Liver (tissue), 8 donors: ENCODE measurements at regions not wholly inside any gene's neighbourhood (a gene's known extent, or its start where the extent isn't known, plus 50 kb on each side); places are given as distances from the start of the nearest gene placed in this dataset.

Source experiments
- DNase-seq: peaks from one replicate; pipeline ENCODE4 v3.0.0-alpha.2; 2017; ENCODE audit warnings: low spot score
- H3K27ac ChIP-seq, 2 donors: one replicate each; pipeline ENCODE4 v1.7.0; 2013; ENCODE audit warnings: inconsistent platforms in 2 of 2, low read length in 2 of 2, control low read depth in 1 of 2, low read depth in 1 of 2, mild to moderate bottlenecking in 1 of 2
- H3K27me3 ChIP-seq, 4 donors: one replicate each; pipeline versions ENCODE4 v1.6.1 to v1.7.0; 2013; ENCODE audit warnings: low read length in 3 of 4, inconsistent platforms in 1 of 4, mild to moderate bottlenecking in 1 of 4, moderate library complexity in 1 of 4; ENCODE audit not compliant: control insufficient read depth in 4 of 4, insufficient read depth in 4 of 4
- H3K36me3 ChIP-seq, 4 donors: one replicate each; pipeline versions ENCODE4 v1.6.1 to v1.7.0; 2013; ENCODE audit warnings: low read length in 3 of 4, mild to moderate bottlenecking in 3 of 4, low read depth in 1 of 4, moderate library complexity in 1 of 4; ENCODE audit not compliant: control insufficient read depth in 4 of 4, insufficient read depth in 3 of 4
- H3K4me1 ChIP-seq, 4 donors: one replicate each; pipeline versions ENCODE4 v1.6.1 to v1.7.0; 2013; ENCODE audit warnings: low read length in 3 of 4, mild to moderate bottlenecking in 3 of 4, moderate library complexity in 1 of 4; ENCODE audit not compliant: control insufficient read depth in 4 of 4, insufficient read depth in 4 of 4
- H3K4me3 ChIP-seq, 3 donors: one replicate each; pipeline versions ENCODE4 v1.6.1 to v1.7.0; 2013; ENCODE audit warnings: low read length in 3 of 3, control low read depth in 1 of 3, low read depth in 1 of 3, mild to moderate bottlenecking in 1 of 3
- H3K9ac ChIP-seq, 2 donors: one replicate each; pipeline ENCODE4 v1.7.0; 2013; ENCODE audit warnings: low read length in 2 of 2, mild to moderate bottlenecking in 2 of 2, moderate library complexity in 2 of 2, control low read depth in 1 of 2, low read depth in 1 of 2
- H3K9me3 ChIP-seq, 4 donors: one replicate each; pipeline versions ENCODE4 v1.6.1 to v1.7.0; 2013; ENCODE audit warnings: low read length in 3 of 4; ENCODE audit not compliant: control insufficient read depth in 4 of 4
- EGR1 ChIP-seq, 2 donors: IDR thresholded peaks; 2 replicates each; pipeline ENCODE4 v1.6.1; 2016 to 2018; ENCODE audit warnings: antibody characterized with exemption in 2 of 2, low read depth in 2 of 2
- FOXA1 ChIP-seq: IDR thresholded peaks from 2 replicates; pipeline ENCODE4 v1.6.1; 2016; ENCODE audit warnings: antibody characterized with exemption
- FOXA2 ChIP-seq: IDR thresholded peaks from 2 replicates; pipeline ENCODE4 v1.6.1; 2016; ENCODE audit warnings: antibody characterized with exemption
- GABPA ChIP-seq, 2 donors: IDR thresholded peaks in 1 of 2; conservative IDR thresholded peaks in 1 of 2; 2 replicates each; pipeline ENCODE4 v1.6.1; 2016; ENCODE audit warnings: antibody characterized with exemption in 2 of 2, mild to moderate bottlenecking in 1 of 2, moderate library complexity in 1 of 2
- HNF4A ChIP-seq, 2 donors: conservative IDR thresholded peaks; 2 replicates each; pipeline ENCODE4 v1.6.1; 2016; ENCODE audit warnings: antibody characterized with exemption in 2 of 2, mild to moderate bottlenecking in 2 of 2
- HNF4G ChIP-seq: IDR thresholded peaks from 2 replicates; pipeline ENCODE4 v1.6.1; 2016; ENCODE audit warnings: antibody characterized with exemption
- JUND ChIP-seq, 2 donors: IDR thresholded peaks; 2 replicates each; pipeline ENCODE4 v1.6.1; 2016; ENCODE audit warnings: antibody characterized with exemption in 2 of 2
- NR2F2 ChIP-seq: IDR thresholded peaks from 2 replicates; pipeline ENCODE4 v1.6.1; 2016; ENCODE audit warnings: antibody characterized with exemption
- RAD21 ChIP-seq, 2 donors: IDR thresholded peaks; 2 replicates each; pipeline ENCODE4 v1.6.1; 2016; ENCODE audit warnings: antibody characterized with exemption in 2 of 2, mild to moderate bottlenecking in 2 of 2
- RXRA ChIP-seq, 2 donors: IDR thresholded peaks; 2 replicates each; pipeline ENCODE4 v1.6.1; 2017 to 2018; ENCODE audit warnings: antibody characterized with exemption in 2 of 2, mild to moderate bottlenecking in 1 of 2
- TAF1 ChIP-seq: conservative IDR thresholded peaks from 2 replicates; pipeline ENCODE4 v1.6.1; 2016; ENCODE audit warnings: antibody characterized with exemption, mild to moderate bottlenecking
- WGBS: extraction: QIAGEN DNeasy Blood & Tissue Kit; methylation state at CpG from one replicate; pipeline ENCODE4 v1.1.7; 2013; 5-methylcytosine and 5-hydroxymethylcytosine counted together
- TF ChIP-seq, protein P1 (sequence below): IDR thresholded peaks from 2 replicates; pipeline ENCODE4 v1.6.1; 2016; ENCODE audit warnings: antibody characterized with exemption, mild to moderate bottlenecking
- TF ChIP-seq, protein P2 (sequence below): fragments of 150-350 bp; IDR thresholded peaks from 2 replicates; pipeline ENCODE4 v1.5.1; 2017; ENCODE audit warnings: improper control_type of control experiment, low read depth, low read length; ENCODE audit not compliant: missing input control
- TF ChIP-seq, protein P3 (sequence below): IDR thresholded peaks from 2 replicates; pipeline ENCODE4 v1.6.1; 2016; ENCODE audit warnings: antibody characterized with exemption
- TF ChIP-seq, protein P4 (sequence below): IDR thresholded peaks from 2 replicates; pipeline ENCODE4 v1.6.1; 2016; ENCODE audit warnings: antibody characterized with exemption
- TF ChIP-seq, protein P5 (sequence below): IDR thresholded peaks from 2 replicates; pipeline ENCODE4 v1.6.1; 2016; ENCODE audit warnings: antibody characterized with exemption
- donor health status: healthy.
- donor health status: healthy.
- donor health status: healthy.
- donor health status: healthy.
- donor health status: healthy.

DNA sequence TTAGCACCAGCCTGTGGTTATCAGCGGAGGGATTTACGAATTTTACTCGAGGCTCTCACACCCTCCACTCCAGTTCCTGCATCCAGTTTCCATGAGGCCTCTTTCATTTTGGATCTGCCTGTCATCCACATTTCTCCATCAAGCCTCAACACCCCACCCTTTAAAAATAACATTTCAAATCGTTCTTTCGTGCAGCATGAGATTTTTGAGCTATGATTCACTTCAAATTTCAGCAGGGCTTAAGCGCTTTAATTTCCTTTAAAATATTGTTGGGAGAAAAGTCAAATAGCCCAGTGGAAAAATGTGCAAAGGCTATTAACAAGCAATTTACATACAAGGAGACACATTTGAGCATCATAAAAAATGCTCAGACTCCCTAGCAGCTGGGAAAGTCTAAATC lies 103.2 kb downstream of the MSX2 start:
- WGBS = 80% methylated on average over 6 of the region's 6 CpGs
- TF ChIP-seq RAD21 (IDR thresholded peaks at IDR 0.05) (no peak), JUND (IDR thresholded peaks at IDR 0.05) (no peak), GABPA (IDR thresholded peaks at IDR 0.05 in 1 of 2, conservative IDR thresholded peaks at IDR 0.05 in 1 of 2) (no peak), HNF4A (conservative IDR thresholded peaks at IDR 0.05) (no peak), RXRA (IDR thresholded peaks at IDR 0.05) (no peak), EGR1 (IDR thresholded peaks at IDR 0.05; ENCODE audit: low read depth in 2 of 2) (no peak), FOXA2 (no peak), FOXA1 (no peak), HNF4G (no peak), TAF1 (no peak), NR2F2 (no peak)
- TF ChIP-seq, protein P1, sequence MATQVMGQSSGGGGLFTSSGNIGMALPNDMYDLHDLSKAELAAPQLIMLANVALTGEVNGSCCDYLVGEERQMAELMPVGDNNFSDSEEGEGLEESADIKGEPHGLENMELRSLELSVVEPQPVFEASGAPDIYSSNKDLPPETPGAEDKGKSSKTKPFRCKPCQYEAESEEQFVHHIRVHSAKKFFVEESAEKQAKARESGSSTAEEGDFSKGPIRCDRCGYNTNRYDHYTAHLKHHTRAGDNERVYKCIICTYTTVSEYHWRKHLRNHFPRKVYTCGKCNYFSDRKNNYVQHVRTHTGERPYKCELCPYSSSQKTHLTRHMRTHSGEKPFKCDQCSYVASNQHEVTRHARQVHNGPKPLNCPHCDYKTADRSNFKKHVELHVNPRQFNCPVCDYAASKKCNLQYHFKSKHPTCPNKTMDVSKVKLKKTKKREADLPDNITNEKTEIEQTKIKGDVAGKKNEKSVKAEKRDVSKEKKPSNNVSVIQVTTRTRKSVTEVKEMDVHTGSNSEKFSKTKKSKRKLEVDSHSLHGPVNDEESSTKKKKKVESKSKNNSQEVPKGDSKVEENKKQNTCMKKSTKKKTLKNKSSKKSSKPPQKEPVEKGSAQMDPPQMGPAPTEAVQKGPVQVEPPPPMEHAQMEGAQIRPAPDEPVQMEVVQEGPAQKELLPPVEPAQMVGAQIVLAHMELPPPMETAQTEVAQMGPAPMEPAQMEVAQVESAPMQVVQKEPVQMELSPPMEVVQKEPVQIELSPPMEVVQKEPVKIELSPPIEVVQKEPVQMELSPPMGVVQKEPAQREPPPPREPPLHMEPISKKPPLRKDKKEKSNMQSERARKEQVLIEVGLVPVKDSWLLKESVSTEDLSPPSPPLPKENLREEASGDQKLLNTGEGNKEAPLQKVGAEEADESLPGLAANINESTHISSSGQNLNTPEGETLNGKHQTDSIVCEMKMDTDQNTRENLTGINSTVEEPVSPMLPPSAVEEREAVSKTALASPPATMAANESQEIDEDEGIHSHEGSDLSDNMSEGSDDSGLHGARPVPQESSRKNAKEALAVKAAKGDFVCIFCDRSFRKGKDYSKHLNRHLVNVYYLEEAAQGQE = no peak
- TF ChIP-seq, protein P2, sequence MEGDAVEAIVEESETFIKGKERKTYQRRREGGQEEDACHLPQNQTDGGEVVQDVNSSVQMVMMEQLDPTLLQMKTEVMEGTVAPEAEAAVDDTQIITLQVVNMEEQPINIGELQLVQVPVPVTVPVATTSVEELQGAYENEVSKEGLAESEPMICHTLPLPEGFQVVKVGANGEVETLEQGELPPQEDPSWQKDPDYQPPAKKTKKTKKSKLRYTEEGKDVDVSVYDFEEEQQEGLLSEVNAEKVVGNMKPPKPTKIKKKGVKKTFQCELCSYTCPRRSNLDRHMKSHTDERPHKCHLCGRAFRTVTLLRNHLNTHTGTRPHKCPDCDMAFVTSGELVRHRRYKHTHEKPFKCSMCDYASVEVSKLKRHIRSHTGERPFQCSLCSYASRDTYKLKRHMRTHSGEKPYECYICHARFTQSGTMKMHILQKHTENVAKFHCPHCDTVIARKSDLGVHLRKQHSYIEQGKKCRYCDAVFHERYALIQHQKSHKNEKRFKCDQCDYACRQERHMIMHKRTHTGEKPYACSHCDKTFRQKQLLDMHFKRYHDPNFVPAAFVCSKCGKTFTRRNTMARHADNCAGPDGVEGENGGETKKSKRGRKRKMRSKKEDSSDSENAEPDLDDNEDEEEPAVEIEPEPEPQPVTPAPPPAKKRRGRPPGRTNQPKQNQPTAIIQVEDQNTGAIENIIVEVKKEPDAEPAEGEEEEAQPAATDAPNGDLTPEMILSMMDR = no peak
- TF ChIP-seq, protein P3, sequence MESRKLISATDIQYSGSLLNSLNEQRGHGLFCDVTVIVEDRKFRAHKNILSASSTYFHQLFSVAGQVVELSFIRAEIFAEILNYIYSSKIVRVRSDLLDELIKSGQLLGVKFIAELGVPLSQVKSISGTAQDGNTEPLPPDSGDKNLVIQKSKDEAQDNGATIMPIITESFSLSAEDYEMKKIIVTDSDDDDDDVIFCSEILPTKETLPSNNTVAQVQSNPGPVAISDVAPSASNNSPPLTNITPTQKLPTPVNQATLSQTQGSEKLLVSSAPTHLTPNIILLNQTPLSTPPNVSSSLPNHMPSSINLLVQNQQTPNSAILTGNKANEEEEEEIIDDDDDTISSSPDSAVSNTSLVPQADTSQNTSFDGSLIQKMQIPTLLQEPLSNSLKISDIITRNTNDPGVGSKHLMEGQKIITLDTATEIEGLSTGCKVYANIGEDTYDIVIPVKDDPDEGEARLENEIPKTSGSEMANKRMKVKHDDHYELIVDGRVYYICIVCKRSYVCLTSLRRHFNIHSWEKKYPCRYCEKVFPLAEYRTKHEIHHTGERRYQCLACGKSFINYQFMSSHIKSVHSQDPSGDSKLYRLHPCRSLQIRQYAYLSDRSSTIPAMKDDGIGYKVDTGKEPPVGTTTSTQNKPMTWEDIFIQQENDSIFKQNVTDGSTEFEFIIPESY = no peak
- TF ChIP-seq, protein P4, sequence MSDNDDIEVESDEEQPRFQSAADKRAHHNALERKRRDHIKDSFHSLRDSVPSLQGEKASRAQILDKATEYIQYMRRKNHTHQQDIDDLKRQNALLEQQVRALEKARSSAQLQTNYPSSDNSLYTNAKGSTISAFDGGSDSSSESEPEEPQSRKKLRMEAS = no peak
- TF ChIP-seq, protein P5, sequence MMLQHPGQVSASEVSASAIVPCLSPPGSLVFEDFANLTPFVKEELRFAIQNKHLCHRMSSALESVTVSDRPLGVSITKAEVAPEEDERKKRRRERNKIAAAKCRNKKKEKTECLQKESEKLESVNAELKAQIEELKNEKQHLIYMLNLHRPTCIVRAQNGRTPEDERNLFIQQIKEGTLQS = no peak
- no peak overlapping the region for H3K27ac ChIP-seq
- H3K9ac ChIP-seq = no peak overlapping the region
- no peaks in the 10 kb centered on the region for H3K4me1 ChIP-seq
- H3K9me3 ChIP-seq = no peaks in the 10 kb centered on the region
- no peaks in the 10 kb centered on the region for H3K36me3 ChIP-seq
- no peak for DNase-seq
- no peak overlapping the region for H3K4me3 ChIP-seq
- peaks cover 0 to 3% (median 0%) of the 10 kb centered on the region in 4 donors for H3K27me3 ChIP-seq

DNA sequence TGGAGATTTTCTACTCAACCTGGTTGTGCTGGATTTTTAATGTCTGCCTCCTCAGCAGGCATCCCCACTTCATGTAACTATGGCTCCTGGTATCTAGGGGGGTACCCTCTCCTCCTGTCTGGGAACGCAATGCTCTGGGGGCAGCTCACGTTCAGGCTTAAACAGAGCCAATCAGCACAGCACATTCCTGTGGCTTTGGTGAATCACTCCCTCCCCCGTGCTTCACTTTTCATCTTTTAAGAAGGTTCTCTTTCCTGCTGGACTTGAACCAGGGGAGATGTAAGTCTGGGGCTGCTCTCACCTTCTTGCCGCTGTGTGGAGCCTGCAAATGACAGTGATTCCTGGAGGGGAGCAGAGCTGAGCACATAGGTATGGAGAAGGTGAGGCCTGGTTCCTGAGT lies 101.2 kb downstream of the MSX2 start:
- no peak overlapping the region for H3K4me3 ChIP-seq
- WGBS = 73% methylated on average over 4 of the region's 4 CpGs

More for the DNA sequence above, 101.2 kb downstream of the MSX2 start:
- no peak overlapping the region for H3K27ac ChIP-seq
- DNase-seq = no peak
- H3K9ac ChIP-seq = no peak overlapping the region
- no peaks in the 10 kb centered on the region for H3K36me3 ChIP-seq
- no peaks in the 10 kb centered on the region for H3K9me3 ChIP-seq
- H3K4me1 ChIP-seq = no peaks in the 10 kb centered on the region
- peaks cover 0 to 3% (median 0%) of the 10 kb centered on the region in 4 donors for H3K27me3 ChIP-seq
- no peak for TF ChIP-seq HNF4A (conservative IDR thresholded peaks at IDR 0.05)
- no peak for TF ChIP-seq FOXA1
- no peak for TF ChIP-seq NR2F2
- TF ChIP-seq, protein P1 = no peak
